Hepatocyte (in vitro differentiated cells): ENCODE measurements at regions not wholly inside any gene's neighbourhood (a gene's known extent, or its start where the extent isn't known, plus 50 kb on each side); places are given as distances from the start of the nearest gene placed in this dataset.

Experiments
- DNase-seq: peaks from one replicate; pipeline ENCODE4 v3.0.0-alpha.2; 2016; ENCODE audit warnings: low spot score
- H2AFZ ChIP-seq: fragments of 200-600 bp; sonication (generic); 2 replicates; pipeline ENCODE4 v1.6.0; 2016; ENCODE audit warnings: antibody characterized with exemption, mild to moderate bottlenecking
- H3K27ac ChIP-seq: fragments of 200-600 bp; sonication (generic); 2 replicates; pipeline ENCODE4 v1.5.1; 2016; ENCODE audit warnings: mild to moderate bottlenecking
- H3K27me3 ChIP-seq: fragments of 200-600 bp; sonication (generic); 2 replicates; pipeline ENCODE4 v1.6.1; 2016
- H3K36me3 ChIP-seq: fragments of 200-600 bp; sonication (generic); replicated peaks from 2 replicates; pipeline ENCODE4 v1.5.1; 2016; ENCODE audit warnings: low read depth; ENCODE audit not compliant: insufficient read depth
- H3K4me1 ChIP-seq: fragments of 200-600 bp; sonication (generic); 2 replicates; pipeline ENCODE4 v1.5.1; 2016; ENCODE audit warnings: mild to moderate bottlenecking, moderate library complexity; ENCODE audit not compliant: insufficient read depth
- H3K4me2 ChIP-seq: fragments of 200-600 bp; sonication (generic); 2 replicates; pipeline ENCODE4 v1.6.0; 2016
- H3K4me3 ChIP-seq: fragments of 200-600 bp; sonication (generic); 2 replicates; pipeline ENCODE4 v1.5.1; 2016; ENCODE audit warnings: mild to moderate bottlenecking
- H3K79me2 ChIP-seq: fragments of 200-600 bp; sonication (generic); 2 replicates; pipeline ENCODE4 v1.6.0; 2017; ENCODE audit warnings: mild to moderate bottlenecking
- H3K9me2 ChIP-seq: fragments of 200-600 bp; sonication (generic); replicated peaks from 2 replicates; pipeline ENCODE4 v1.6.0; 2017; ENCODE audit warnings: mild to moderate bottlenecking; ENCODE audit not compliant: insufficient read depth
- H3K9me3 ChIP-seq: fragments of 200-600 bp; sonication (generic); 2 replicates; pipeline ENCODE4 v1.5.1; 2016; ENCODE audit warnings: low read depth, mild to moderate bottlenecking
- H4K20me1 ChIP-seq: fragments of 200-600 bp; sonication (generic); 2 replicates; pipeline ENCODE4 v1.6.0; 2016; ENCODE audit warnings: mild to moderate bottlenecking; ENCODE audit not compliant: insufficient read depth, poor library complexity, severe bottlenecking
- EZH2 ChIP-seq: fragments of 200-600 bp; sonication (generic); IDR thresholded peaks from 2 replicates; pipeline ENCODE4 v1.6.1; 2016; ENCODE audit warnings: antibody characterized with exemption, mild to moderate bottlenecking, borderline replicate concordance
- EZH2phosphoT487 ChIP-seq: fragments of 200-600 bp; sonication (generic); IDR thresholded peaks from one replicate; pipeline ENCODE4 v1.6.1; 2018; ENCODE audit warnings: antibody characterized with exemption, mild to moderate bottlenecking, low read depth, moderate library complexity; ENCODE audit not compliant: unreplicated experiment, severe bottlenecking
- whole genome bisulfite sequencing: methylation state at CpG from one replicate; pipeline ENCODE4 v1.1.6; 2016; ENCODE audit warnings: low lambda C conversion rate; ENCODE audit errors: missing lambda C conversion rate; 5-methylcytosine and 5-hydroxymethylcytosine counted together
- TF ChIP-seq, protein P1 (sequence below): fragments of 200-600 bp; sonication (generic); IDR thresholded peaks from 2 replicates; pipeline ENCODE4 v1.5.1; 2016; ENCODE audit warnings: antibody characterized with exemption, mild to moderate bottlenecking; ENCODE audit not compliant: poor library complexity

DNA sequence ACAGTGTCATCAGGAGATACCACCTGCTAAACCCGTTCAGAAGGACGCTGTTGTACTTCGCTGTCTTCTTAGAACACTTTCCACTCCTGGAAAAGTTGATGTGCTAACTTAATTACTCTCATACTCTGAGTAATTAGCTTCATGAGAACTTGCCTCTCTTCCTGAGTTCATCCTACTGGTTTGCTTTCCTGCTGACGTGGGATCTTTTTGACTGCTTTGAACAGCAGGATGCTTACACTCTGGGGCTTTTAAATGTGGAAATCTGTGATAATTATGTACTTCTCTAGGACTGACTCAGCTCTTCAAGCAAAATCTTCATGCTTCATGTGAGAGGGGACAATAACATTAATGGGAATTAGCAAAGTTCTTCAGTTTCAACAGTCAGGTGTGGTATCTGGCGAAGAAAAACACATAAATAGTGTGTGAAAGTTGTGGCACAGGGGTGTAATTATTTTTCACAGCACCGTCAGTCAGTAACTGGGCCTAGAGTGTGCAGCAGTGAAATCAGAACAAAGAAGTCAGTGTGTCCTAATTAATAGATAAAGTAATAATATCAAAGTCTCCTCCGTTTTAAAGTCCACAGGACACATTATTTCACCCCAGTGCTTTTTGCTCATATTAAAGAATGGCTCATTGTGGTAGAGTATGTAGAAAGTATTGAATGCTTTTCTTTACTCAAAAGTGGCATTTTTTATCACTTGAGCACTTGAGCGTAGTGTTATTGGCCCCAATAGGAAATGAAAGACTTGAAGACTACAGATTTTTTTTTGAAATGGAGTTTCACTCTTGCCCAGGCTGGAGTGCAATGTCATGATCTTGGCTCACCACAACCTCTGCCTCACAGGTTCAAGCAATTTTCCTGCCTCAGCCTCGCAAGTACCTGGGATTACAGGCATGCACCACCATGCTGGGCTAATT lies 140.9 kb upstream of the DMRT1 start:
- TF ChIP-seq, protein P1, sequence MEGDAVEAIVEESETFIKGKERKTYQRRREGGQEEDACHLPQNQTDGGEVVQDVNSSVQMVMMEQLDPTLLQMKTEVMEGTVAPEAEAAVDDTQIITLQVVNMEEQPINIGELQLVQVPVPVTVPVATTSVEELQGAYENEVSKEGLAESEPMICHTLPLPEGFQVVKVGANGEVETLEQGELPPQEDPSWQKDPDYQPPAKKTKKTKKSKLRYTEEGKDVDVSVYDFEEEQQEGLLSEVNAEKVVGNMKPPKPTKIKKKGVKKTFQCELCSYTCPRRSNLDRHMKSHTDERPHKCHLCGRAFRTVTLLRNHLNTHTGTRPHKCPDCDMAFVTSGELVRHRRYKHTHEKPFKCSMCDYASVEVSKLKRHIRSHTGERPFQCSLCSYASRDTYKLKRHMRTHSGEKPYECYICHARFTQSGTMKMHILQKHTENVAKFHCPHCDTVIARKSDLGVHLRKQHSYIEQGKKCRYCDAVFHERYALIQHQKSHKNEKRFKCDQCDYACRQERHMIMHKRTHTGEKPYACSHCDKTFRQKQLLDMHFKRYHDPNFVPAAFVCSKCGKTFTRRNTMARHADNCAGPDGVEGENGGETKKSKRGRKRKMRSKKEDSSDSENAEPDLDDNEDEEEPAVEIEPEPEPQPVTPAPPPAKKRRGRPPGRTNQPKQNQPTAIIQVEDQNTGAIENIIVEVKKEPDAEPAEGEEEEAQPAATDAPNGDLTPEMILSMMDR, result no peak
- TF ChIP-seq EZH2 (no peak), EZH2phosphoT487 (no peak)
- Histone ChIP-seq H3K27me3 (no peaks in the 10 kb centered on the region), H3K9me2 (no peaks in the 10 kb centered on the region), H3K4me1 (peaks cover 27% of the 10 kb centered on the region), H3K4me3 (no peak overlapping the region), H3K36me3 (no peaks in the 10 kb centered on the region), H4K20me1 (no peaks in the 10 kb centered on the region), H3K4me2 (no peak overlapping the region), H2AFZ (no peak overlapping the region), H3K27ac (no peak overlapping the region), H3K9me3 (no peaks in the 10 kb centered on the region), H3K79me2 (peaks cover 23% of the 10 kb centered on the region)
- DNase-seq, result no peak
- WGBS, result 89% methylated on average over 9 of the region's 9 CpGs

DNA sequence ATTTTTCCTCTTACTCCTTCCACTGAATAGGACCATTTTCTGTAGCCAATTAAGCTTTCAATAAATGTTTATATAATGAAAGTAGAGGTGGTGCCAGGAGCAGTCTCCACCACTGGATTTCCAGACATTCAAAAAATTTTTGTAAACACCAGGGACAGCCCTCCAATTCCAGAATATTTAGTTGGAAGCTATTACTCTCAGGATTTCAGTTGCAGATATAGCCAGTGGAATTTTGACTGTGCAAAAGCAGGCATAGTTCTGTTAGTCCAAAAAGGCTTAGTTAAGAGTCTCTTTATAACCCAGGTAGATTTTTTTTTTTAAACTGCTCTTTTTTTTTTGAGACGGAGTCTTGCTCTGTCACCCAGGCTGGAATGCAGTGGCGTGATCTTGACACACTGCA lies 138.1 kb upstream of the DMRT1 start:
- WGBS, result 77% methylated on average over 2 of the region's 2 CpGs
- peaks cover 14% of the 10 kb centered on the region for H3K79me2 ChIP-seq
- H3K4me1 ChIP-seq, result peaks cover 27% of the 10 kb centered on the region
- H3K4me2 ChIP-seq, result no peak overlapping the region
- H3K27me3 ChIP-seq, result no peaks in the 10 kb centered on the region
- no peaks in the 10 kb centered on the region for H4K20me1 ChIP-seq
- H3K27ac ChIP-seq, result no peak overlapping the region
- no peaks in the 10 kb centered on the region for H3K36me3 ChIP-seq
- H3K9me2 ChIP-seq, result no peaks in the 10 kb centered on the region
- H3K4me3 ChIP-seq, result no peak overlapping the region
- TF ChIP-seq EZH2phosphoT487, result no peak
- no peak for TF ChIP-seq EZH2
- TF ChIP-seq, protein P1, result no peak
- no peaks in the 10 kb centered on the region for H3K9me3 ChIP-seq
- no peak overlapping the region for H2AFZ ChIP-seq
- no peak for DNase-seq

DNA sequence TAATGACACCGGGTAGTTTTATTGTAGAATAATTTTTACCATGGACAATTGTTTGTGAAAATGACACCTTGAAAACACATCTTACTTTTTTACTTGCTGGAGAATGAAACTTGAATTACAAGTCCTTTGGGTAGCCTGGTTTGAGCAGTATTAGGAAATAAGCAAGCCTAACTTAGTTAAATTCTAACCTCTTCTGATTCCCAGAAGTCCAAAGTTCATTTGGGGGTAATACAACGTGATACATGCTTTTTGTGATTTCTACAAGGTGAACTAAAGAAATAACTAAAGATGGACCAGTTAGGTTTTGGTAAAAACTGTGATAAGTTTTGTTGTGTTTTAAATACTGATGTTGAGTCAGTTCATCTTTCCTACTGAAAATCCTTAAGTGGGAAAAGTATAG lies 135.4 kb upstream of the DMRT1 start:
- H3K9me3 ChIP-seq, result no peaks in the 10 kb centered on the region
- H3K79me2 ChIP-seq, result peaks cover 25% of the 10 kb centered on the region
- WGBS, result 49% methylated on average over 2 of the region's 2 CpGs
- no peak for TF ChIP-seq EZH2
- TF ChIP-seq EZH2phosphoT487, result no peak
- TF ChIP-seq, protein P1, result no peak
- peak overlapping the region; percentile 92 for H3K27ac ChIP-seq
- H3K4me2 ChIP-seq, result peak overlapping the region; percentile 76
- no peaks in the 10 kb centered on the region for H3K36me3 ChIP-seq
- peaks cover 21% of the 10 kb centered on the region for H3K4me1 ChIP-seq
- no peaks in the 10 kb centered on the region for H3K27me3 ChIP-seq
- H4K20me1 ChIP-seq, result no peaks in the 10 kb centered on the region
- H3K4me3 ChIP-seq, result peak overlapping the region; percentile 1
- H3K9me2 ChIP-seq, result no peaks in the 10 kb centered on the region
- H2AFZ ChIP-seq, result peak overlapping the region; percentile 16
- no peak for DNase-seq
